H9 (cell line): ENCODE measurements at regions not wholly inside any gene's neighbourhood (a gene's known extent, or its start where the extent isn't known, plus 50 kb on each side); places are given as distances from the start of the nearest gene placed in this dataset.

ENCODE experiments used
- DNase-seq: peaks from one replicate; pipeline ENCODE4 v3.0.0-alpha.2; 2017
- H2AFZ ChIP-seq: one replicate; pipeline ENCODE4 v1.6.1; 2013; ENCODE audit warnings: mild to moderate bottlenecking, low read length, control low read depth, moderate library complexity
- H2AK5ac ChIP-seq: 2 replicates; pipeline ENCODE4 v1.6.1; 2013; ENCODE audit warnings: low read length, control low read depth, mixed read lengths; ENCODE audit not compliant: insufficient read length
- H2BK120ac ChIP-seq: one replicate; pipeline ENCODE4 v1.6.1; 2013; ENCODE audit warnings: low read depth, mild to moderate bottlenecking, low read length, control low read depth, inconsistent platforms; ENCODE audit not compliant: poor library complexity, severe bottlenecking
- H2BK12ac ChIP-seq: 2 replicates; pipeline ENCODE4 v1.6.1; 2013; ENCODE audit warnings: low read length, control low read depth, mixed read lengths, low read depth; ENCODE audit not compliant: insufficient read length
- H2BK15ac ChIP-seq: 2 replicates; pipeline ENCODE4 v1.6.1; 2013; ENCODE audit warnings: low read depth, low read length, control low read depth
- H2BK20ac ChIP-seq: one replicate; pipeline ENCODE4 v1.6.1; 2013; ENCODE audit warnings: low read depth, mild to moderate bottlenecking, low read length, control low read depth, inconsistent platforms; ENCODE audit not compliant: poor library complexity, severe bottlenecking
- H2BK5ac ChIP-seq: 2 replicates; pipeline ENCODE4 v1.6.1; 2013; ENCODE audit warnings: low read length, control low read depth, mixed read lengths; ENCODE audit not compliant: insufficient read length
- H3K14ac ChIP-seq: 2 replicates; pipeline ENCODE4 v1.6.1; 2013; ENCODE audit warnings: low read length, control low read depth; ENCODE audit not compliant: insufficient read depth
- H3K18ac ChIP-seq: 2 replicates; pipeline ENCODE4 v1.6.1; 2013; ENCODE audit warnings: low read depth, mild to moderate bottlenecking, mixed read lengths, low read length, control low read depth; ENCODE audit not compliant: insufficient read length
- H3K23ac ChIP-seq: 2 replicates; pipeline ENCODE4 v1.6.1; 2013; ENCODE audit warnings: low read length, control low read depth, mixed read lengths, low read depth; ENCODE audit not compliant: insufficient read length
- H3K23me2 ChIP-seq: 2 replicates; pipeline ENCODE4 v1.6.1; 2013; ENCODE audit warnings: low read depth, mild to moderate bottlenecking, mixed read lengths, low read length, control low read depth; ENCODE audit not compliant: insufficient read length, poor library complexity, severe bottlenecking
- H3K27ac ChIP-seq: 2 replicates; pipeline ENCODE4 v1.5.1; 2013; ENCODE audit warnings: low read length, control low read depth, mixed read lengths, low read depth; ENCODE audit not compliant: insufficient read length
- H3K27me3 ChIP-seq: 2 replicates; pipeline ENCODE4 v1.6.1; 2013; ENCODE audit warnings: low read length, control low read depth, inconsistent platforms; ENCODE audit not compliant: insufficient read depth
- H3K4ac ChIP-seq: 2 replicates; pipeline ENCODE4 v1.6.1; 2013; ENCODE audit warnings: low read depth, mild to moderate bottlenecking, control low read depth, inconsistent platforms, low read length, moderate library complexity
- H3K4me1 ChIP-seq: 2 replicates; pipeline ENCODE4 v1.6.1; 2013; ENCODE audit warnings: low read length, control low read depth, inconsistent platforms; ENCODE audit not compliant: insufficient read depth
- H3K4me2 ChIP-seq: 2 replicates; pipeline ENCODE4 v1.6.1; 2013; ENCODE audit warnings: low read length, control low read depth, mixed read lengths; ENCODE audit not compliant: insufficient read length, insufficient read depth
- H3K56ac ChIP-seq: 2 replicates; pipeline ENCODE4 v1.6.1; 2013; ENCODE audit warnings: low read depth, mild to moderate bottlenecking, mixed read lengths, low read length, control low read depth; ENCODE audit not compliant: insufficient read length
- H3K79me1 ChIP-seq: 2 replicates; pipeline ENCODE4 v1.6.1; 2013; ENCODE audit warnings: low read depth, mild to moderate bottlenecking, moderate library complexity, low read length, control low read depth, inconsistent platforms; ENCODE audit not compliant: insufficient read depth, poor library complexity, severe bottlenecking
- H3K79me2 ChIP-seq: 2 replicates; pipeline ENCODE4 v1.6.1; 2013; ENCODE audit warnings: low read length, control low read depth, inconsistent platforms; ENCODE audit not compliant: insufficient read depth
- H3K9ac ChIP-seq: 2 replicates; pipeline ENCODE4 v1.6.1; 2013; ENCODE audit warnings: low read length, control low read depth, mixed read lengths; ENCODE audit not compliant: insufficient read length; ENCODE audit errors: extremely low read depth
- H3K9me3 ChIP-seq: one replicate; pipeline ENCODE4 v1.6.1; 2013; ENCODE audit warnings: low read depth, low read length, inconsistent platforms; ENCODE audit not compliant: control insufficient read depth
- H3T11ph ChIP-seq: one replicate; pipeline ENCODE4 v1.6.1; 2013; ENCODE audit warnings: mild to moderate bottlenecking, low read length, control low read depth, inconsistent platforms
- H4K20me1 ChIP-seq: one replicate; pipeline ENCODE4 v1.6.1; 2013; ENCODE audit not compliant: control insufficient read depth, insufficient read length, insufficient read depth
- H4K5ac ChIP-seq: 2 replicates; pipeline ENCODE4 v1.6.1; 2013; ENCODE audit warnings: low read depth, mild to moderate bottlenecking, mixed read lengths, low read length, control low read depth; ENCODE audit not compliant: insufficient read length
- H4K8ac ChIP-seq: replicated peaks from 2 replicates; pipeline ENCODE4 v1.6.1; 2013; ENCODE audit warnings: low read length, control low read depth, mixed read lengths, low read depth; ENCODE audit not compliant: insufficient read length
- H4K91ac ChIP-seq: 2 replicates; pipeline ENCODE4 v1.6.1; 2013; ENCODE audit warnings: low read depth, mild to moderate bottlenecking, moderate library complexity, mixed read lengths, low read length, control low read depth; ENCODE audit not compliant: insufficient read length
- H3K27ac Mint-ChIP-seq, 3 experiments: 2 replicates in 2 of 3; 3 replicates in 1 of 3; pipeline ENCODE4 v1.8.0; 2020 to 2021; ENCODE audit warnings: mixed read lengths in 3 of 3, mild to moderate bottlenecking in 1 of 3, moderate library complexity in 1 of 3
- H3K27me3 Mint-ChIP-seq: 2 replicates; pipeline ENCODE4 v1.8.0; 2021; ENCODE audit warnings: low read depth, mild to moderate bottlenecking, moderate library complexity, mixed read lengths
- H3K36me3 Mint-ChIP-seq, 3 experiments: 2 replicates in 2 of 3; 3 replicates in 1 of 3; pipeline ENCODE4 v1.8.0; 2020 to 2021; ENCODE audit warnings: low read depth in 3 of 3, mixed read lengths in 3 of 3; ENCODE audit not compliant: insufficient read depth in 1 of 3
- H3K4me1 Mint-ChIP-seq, 2 experiments: 2 replicates each; pipeline ENCODE4 v1.8.0; 2020; ENCODE audit warnings: mixed read lengths in 2 of 2
- H3K4me3 Mint-ChIP-seq, 2 experiments: 2 replicates in 1 of 2; 3 replicates in 1 of 2; pipeline ENCODE4 v1.8.0; 2020 to 2021; ENCODE audit warnings: mild to moderate bottlenecking in 2 of 2, mixed read lengths in 2 of 2, moderate library complexity in 1 of 2
- H3K9me3 Mint-ChIP-seq, 2 experiments: 2 replicates in 1 of 2; 3 replicates in 1 of 2; pipeline ENCODE4 v1.8.0; 2020; ENCODE audit warnings: mild to moderate bottlenecking in 2 of 2, mixed read lengths in 2 of 2, moderate library complexity in 1 of 2
- CTCF ChIP-seq: fragments of 200-600 bp; sonication (generic); conservative IDR thresholded peaks from 3 replicates; pipeline ENCODE4 v1.8.0; 2021; ENCODE audit warnings: antibody characterized with exemption, mild to moderate bottlenecking
- WGBS: extraction: QIAGEN DNeasy Blood & Tissue Kit; methylation state at CpG from one replicate; pipeline ENCODE4 v1.1.7; 2013; ENCODE audit warnings: missing lambda C conversion rate, low lambda C conversion rate, mixed read lengths; ENCODE audit not compliant: insufficient read length; ENCODE audit errors: extremely low coverage; 5-methylcytosine and 5-hydroxymethylcytosine counted together

GRCh38 chr1:90837420-90837819 lies 120.3 kb upstream of the BARHL2 start:
- Histone ChIP-seq H2BK12ac (no peak overlapping the region), H2AFZ (no peak overlapping the region), H4K91ac (no peak overlapping the region), H2BK15ac (no peak overlapping the region), H3K9ac (no peak overlapping the region), H3K23ac (no peak overlapping the region), H3K9me3 (no peaks in the 10 kb centered on the region), H2BK5ac (no peak overlapping the region), H3K4ac (no peak overlapping the region), H3K79me1 (no peaks in the 10 kb centered on the region), H2BK20ac (no peak overlapping the region), H3T11ph (no peak overlapping the region), H3K79me2 (no peaks in the 10 kb centered on the region), H3K4me1 (peaks cover 12% of the 10 kb centered on the region; the same call in 1 of the 2 replicates), H4K20me1 (no peaks in the 10 kb centered on the region), H3K4me2 (no peak overlapping the region), H4K5ac (no peak overlapping the region), H3K18ac (no peak overlapping the region), H3K14ac (no peak overlapping the region), H2AK5ac (no peak overlapping the region), H2BK120ac (no peak overlapping the region), H4K8ac (no peak overlapping the region), H3K27ac (no peak overlapping the region), H3K23me2 (peaks cover 12% of the 10 kb centered on the region), H3K27me3 (peaks cover 80% of the 10 kb centered on the region), H3K56ac (no peak overlapping the region)
- H3K4me3 Mint-ChIP-seq = peak overlapping the region in 1 of 2 experiments; percentile 56; a peak in 2 of 5 replicates
- H3K27ac Mint-ChIP-seq = no peak overlapping the region
- no CpG with 5 or more reads among the region's 7 CpGs for WGBS
- no peaks in the 10 kb centered on the region; a peak in 3 of 5 replicates for H3K9me3 Mint-ChIP-seq
- peaks cover 91% of the 10 kb centered on the region for H3K27me3 Mint-ChIP-seq
- TF ChIP-seq CTCF = no peak
- no peak for DNase-seq
- no peaks in the 10 kb centered on the region; a peak in 1 of 7 replicates for H3K36me3 Mint-ChIP-seq
- peaks cover 73 to 80% of the 10 kb centered on the region in 2 experiments for H3K4me1 Mint-ChIP-seq
